Neural cell (in vitro differentiated cells): ENCODE measurements at regions not wholly inside any gene's neighbourhood (a gene's known extent, or its start where the extent isn't known, plus 50 kb on each side); places are given as distances from the start of the nearest gene placed in this dataset.

Experiments used
- CTCF ChIP-seq: fragments of 450-650 bp; IDR thresholded peaks from 2 replicates; pipeline ENCODE4 v1.5.1; 2014; ENCODE audit warnings: antibody characterized with exemption, mild to moderate bottlenecking, moderate library complexity; ENCODE audit not compliant: poor library complexity, severe bottlenecking
- EP300 ChIP-seq: fragments of 450-650 bp; conservative IDR thresholded peaks from 2 replicates; pipeline ENCODE4 v1.6.1; 2014; ENCODE audit warnings: antibody characterized with exemption, mild to moderate bottlenecking, moderate library complexity; ENCODE audit not compliant: poor library complexity, severe bottlenecking
- EZH2 ChIP-seq: fragments of 200-600, 300-800 bp; shearing (Covaris generic), sonication (generic); IDR thresholded peaks from 2 replicates; pipeline ENCODE4 v1.6.1; 2014; ENCODE audit warnings: antibody characterized with exemption, low read length, borderline replicate concordance, mild to moderate bottlenecking; ENCODE audit not compliant: insufficient read depth, poor library complexity, severe bottlenecking
- POLR2AphosphoS5 ChIP-seq: IDR thresholded peaks from 2 replicates; pipeline ENCODE4 v1.6.1; 2012
- REST ChIP-seq: IDR thresholded peaks from 2 replicates; pipeline ENCODE4 v1.6.1; 2012; ENCODE audit warnings: borderline replicate concordance

- TF ChIP-seq CTCF (no peak), POLR2AphosphoS5 (no peak), REST (no peak), EZH2 (no peak), EP300 (no peak)
These were observed 57.3 kb upstream of the CD180 start for GRCh38 chr5:67253911-67254310.
